ENCODE measurements at regions not wholly inside any gene's neighbourhood (a gene's known extent, or its start where the extent isn't known, plus 50 kb on each side); places are given as distances from the start of the nearest gene placed in this dataset.

DNA sequence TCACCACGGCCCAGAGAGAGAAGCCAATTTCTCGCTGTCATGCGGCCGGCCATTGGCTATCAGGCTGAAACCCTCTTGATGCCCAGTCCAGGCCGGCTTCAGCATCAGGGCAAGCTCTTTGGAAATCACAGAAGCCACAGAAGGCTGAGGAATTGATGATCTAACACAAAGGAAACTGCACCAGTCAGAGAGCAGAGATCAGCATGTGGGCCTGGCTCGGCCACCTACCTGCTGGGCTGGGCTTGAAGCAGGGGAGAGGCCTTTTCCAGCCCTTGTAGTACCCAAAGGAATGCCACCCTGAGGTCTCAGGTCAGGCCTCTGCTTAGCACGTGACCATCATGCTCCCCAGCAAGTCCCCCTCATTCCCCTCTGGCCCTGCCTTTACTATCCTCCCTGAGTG, 119.1 kb downstream of the TLE3 start:
- peaks cover 24% of the 10 kb centered on the region for H3K27me3 ChIP-seq (ENCODE audit: low read depth)
- H3K27ac ChIP-seq: no peak overlapping the region
- H3K4me1 ChIP-seq: no peaks in the 10 kb centered on the region
- ATAC-seq (no peak), DNase-seq (no peak)
- H3K36me3 ChIP-seq: no peaks in the 10 kb centered on the region
- H3K4me3 ChIP-seq: no peak overlapping the region
- intact Hi-C loops (cut with DNase I): no loop called here
- no peaks in the 10 kb centered on the region for H3K9me3 ChIP-seq
- TF ChIP-seq, protein P1, sequence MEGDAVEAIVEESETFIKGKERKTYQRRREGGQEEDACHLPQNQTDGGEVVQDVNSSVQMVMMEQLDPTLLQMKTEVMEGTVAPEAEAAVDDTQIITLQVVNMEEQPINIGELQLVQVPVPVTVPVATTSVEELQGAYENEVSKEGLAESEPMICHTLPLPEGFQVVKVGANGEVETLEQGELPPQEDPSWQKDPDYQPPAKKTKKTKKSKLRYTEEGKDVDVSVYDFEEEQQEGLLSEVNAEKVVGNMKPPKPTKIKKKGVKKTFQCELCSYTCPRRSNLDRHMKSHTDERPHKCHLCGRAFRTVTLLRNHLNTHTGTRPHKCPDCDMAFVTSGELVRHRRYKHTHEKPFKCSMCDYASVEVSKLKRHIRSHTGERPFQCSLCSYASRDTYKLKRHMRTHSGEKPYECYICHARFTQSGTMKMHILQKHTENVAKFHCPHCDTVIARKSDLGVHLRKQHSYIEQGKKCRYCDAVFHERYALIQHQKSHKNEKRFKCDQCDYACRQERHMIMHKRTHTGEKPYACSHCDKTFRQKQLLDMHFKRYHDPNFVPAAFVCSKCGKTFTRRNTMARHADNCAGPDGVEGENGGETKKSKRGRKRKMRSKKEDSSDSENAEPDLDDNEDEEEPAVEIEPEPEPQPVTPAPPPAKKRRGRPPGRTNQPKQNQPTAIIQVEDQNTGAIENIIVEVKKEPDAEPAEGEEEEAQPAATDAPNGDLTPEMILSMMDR (IDR thresholded peaks at IDR 0.05): no peak

DNA sequence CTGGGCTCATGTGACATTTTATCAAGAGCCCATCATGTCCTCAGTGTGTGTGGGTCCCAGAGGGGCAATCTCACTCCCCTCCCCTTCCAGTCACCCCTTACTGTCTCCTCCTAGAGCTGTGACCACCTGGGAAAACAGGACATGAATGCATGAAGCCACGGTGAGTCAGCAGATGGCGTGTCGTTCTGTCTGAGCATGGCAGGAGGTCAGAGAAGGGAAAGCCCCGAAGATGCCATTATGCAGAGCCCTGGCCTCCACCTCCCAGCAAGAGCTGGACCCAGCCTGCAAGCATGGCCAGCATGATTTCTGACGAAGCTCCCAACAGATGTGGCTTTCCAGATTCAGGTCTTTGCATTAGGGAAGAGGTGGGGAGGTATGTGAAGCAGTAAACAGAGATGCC, 118.5 kb downstream of the TLE3 start:
- H3K27ac ChIP-seq: no peak overlapping the region
- TF ChIP-seq, protein P1 (IDR thresholded peaks at IDR 0.05): no peak
- H3K4me1 ChIP-seq: no peaks in the 10 kb centered on the region
- H3K36me3 ChIP-seq: no peaks in the 10 kb centered on the region
- H3K27me3 ChIP-seq (ENCODE audit: low read depth): peaks cover 29% of the 10 kb centered on the region
- DNase-seq (no peak), ATAC-seq (peak in 1 of 2 donors; percentile 24)
- intact Hi-C loops (cut with DNase I): no loop called here
- no peak overlapping the region for H3K4me3 ChIP-seq
- H3K9me3 ChIP-seq: no peaks in the 10 kb centered on the region

DNA sequence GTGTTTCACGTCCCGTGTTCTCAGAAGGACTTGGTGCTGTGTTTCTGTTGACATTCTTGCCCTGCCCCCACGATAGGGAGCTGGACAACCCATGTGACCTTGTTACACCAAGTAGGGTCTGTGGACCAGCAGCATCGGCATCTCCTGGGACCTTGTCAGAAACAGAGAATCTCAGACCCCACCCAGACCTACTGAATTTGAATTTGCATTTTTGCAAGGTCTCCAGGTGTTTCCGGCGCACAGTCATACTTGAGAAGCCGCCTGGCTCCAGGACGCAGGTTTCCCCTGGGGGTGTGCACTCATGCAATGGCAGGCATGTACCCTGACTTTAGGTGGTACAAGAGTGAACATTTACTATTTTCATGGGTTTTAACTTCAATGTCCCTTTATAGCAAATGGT, 117.9 kb downstream of the TLE3 start:
- DNase-seq (no peak), ATAC-seq (peak in 1 of 2 donors; percentile 60)
- Histone ChIP-seq H3K27ac (no peak overlapping the region), H3K27me3 (ENCODE audit: low read depth) (peaks cover 29% of the 10 kb centered on the region), H3K36me3 (no peaks in the 10 kb centered on the region), H3K4me1 (no peaks in the 10 kb centered on the region), H3K4me3 (no peak overlapping the region), H3K9me3 (no peaks in the 10 kb centered on the region)
- intact Hi-C loops (cut with DNase I): no loop called here
- TF ChIP-seq, protein P1 (IDR thresholded peaks at IDR 0.05): no peak

DNA sequence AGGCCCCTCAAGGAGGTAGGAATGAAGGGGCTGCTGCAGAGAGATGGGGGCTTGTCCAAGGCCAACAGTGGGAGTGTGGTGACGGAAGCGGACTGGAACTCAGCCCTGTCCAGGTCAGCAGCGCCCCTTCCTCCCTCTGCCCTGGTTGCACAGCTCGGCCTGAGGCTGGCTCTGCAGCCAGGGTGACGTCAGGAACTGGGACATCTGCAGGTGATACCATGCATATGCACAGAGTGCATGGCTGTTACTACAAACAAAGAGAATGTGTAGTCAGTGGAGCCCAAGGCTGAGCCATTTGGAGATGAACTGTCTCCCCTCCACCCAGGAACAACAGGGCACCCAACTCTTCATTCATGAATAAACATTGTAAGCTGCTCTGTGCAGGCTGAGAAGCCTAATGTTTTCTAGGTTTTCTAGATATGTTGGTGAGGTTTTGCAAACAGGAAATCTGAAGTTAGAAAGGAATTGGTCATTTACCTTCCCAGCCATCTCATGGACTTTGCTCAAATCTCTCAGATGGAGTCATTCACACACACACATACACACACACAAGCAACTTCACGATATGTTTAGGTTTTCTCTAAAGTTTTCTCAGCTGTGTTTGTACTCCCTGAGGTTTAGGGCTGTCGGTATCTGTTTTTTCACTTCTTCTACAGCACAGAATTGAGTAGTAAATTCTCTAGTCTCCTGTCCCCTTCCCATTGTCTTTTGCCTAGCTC, 117.2 kb downstream of the TLE3 start:
- no peaks in the 10 kb centered on the region for H3K4me1 ChIP-seq
- TF ChIP-seq, protein P1 (IDR thresholded peaks at IDR 0.05): no peak
- H3K4me3 ChIP-seq: no peak overlapping the region
- H3K36me3 ChIP-seq: no peaks in the 10 kb centered on the region
- DNase-seq (no peak), ATAC-seq (peak in 1 of 2 donors; percentile 24)
- H3K27ac ChIP-seq: no peak overlapping the region
- H3K27me3 ChIP-seq (ENCODE audit: low read depth): peaks cover 24% of the 10 kb centered on the region
- intact Hi-C loops (cut with DNase I): no loop called here
- H3K9me3 ChIP-seq: no peaks in the 10 kb centered on the region

DNA sequence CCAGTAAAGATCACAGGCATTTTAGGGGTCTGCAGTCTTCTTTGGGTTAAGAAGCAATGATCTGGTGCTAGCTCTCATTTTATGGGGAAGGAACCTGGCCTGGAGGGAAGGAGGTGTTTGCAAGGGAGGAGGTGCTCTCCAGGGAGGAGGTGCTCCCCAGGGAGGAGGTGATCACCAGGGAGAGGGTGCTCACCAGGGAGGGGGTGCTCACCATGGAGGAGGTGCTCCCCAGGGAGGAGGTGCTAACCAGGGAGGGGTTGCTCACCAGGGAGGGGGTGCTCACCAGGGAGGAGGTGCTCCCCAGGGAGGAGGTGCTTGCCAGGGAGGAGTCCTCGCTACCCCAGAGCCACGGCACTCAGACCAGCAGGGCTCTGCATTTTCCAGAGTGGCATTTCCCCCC, 115.7 kb downstream of the TLE3 start:
- H3K4me3 ChIP-seq: no peak overlapping the region
- DNase-seq (no peak), ATAC-seq (no peak)
- no peak overlapping the region for H3K27ac ChIP-seq
- H3K36me3 ChIP-seq: no peaks in the 10 kb centered on the region
- H3K27me3 ChIP-seq (ENCODE audit: low read depth): peaks cover 25% of the 10 kb centered on the region
- TF ChIP-seq, protein P1 (IDR thresholded peaks at IDR 0.05): no peak
- no peaks in the 10 kb centered on the region for H3K9me3 ChIP-seq
- intact Hi-C loops (cut with DNase I): no loop called here
- no peaks in the 10 kb centered on the region for H3K4me1 ChIP-seq
